ENCODE measurements at regions not wholly inside any gene's neighbourhood (a gene's known extent, or its start where the extent isn't known, plus 50 kb on each side); places are given as distances from the start of the nearest gene placed in this dataset.

DNA sequence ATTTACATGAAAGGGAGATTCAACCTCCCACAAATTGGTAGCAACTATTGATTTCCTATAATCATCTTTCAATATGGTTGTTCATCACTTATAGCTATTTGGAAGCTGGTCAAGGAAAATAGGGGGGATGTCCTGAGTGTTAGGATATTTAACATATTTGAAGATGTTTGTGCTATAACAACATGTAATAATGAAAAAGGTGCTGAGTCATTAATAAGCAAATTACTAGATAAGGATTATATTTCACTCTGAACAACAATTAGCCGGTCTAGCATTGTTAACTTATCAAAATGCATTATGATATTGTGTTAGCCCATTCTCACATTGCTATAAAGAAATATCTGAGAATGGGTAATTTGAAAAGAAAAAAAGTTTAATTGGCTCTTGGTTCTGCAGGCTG is 225.8 kb upstream of the ARPP21 start:
- TF ChIP-seq POLR2A (IDR thresholded peaks at IDR 0.05): no peak
- TF ChIP-seq, protein P1, sequence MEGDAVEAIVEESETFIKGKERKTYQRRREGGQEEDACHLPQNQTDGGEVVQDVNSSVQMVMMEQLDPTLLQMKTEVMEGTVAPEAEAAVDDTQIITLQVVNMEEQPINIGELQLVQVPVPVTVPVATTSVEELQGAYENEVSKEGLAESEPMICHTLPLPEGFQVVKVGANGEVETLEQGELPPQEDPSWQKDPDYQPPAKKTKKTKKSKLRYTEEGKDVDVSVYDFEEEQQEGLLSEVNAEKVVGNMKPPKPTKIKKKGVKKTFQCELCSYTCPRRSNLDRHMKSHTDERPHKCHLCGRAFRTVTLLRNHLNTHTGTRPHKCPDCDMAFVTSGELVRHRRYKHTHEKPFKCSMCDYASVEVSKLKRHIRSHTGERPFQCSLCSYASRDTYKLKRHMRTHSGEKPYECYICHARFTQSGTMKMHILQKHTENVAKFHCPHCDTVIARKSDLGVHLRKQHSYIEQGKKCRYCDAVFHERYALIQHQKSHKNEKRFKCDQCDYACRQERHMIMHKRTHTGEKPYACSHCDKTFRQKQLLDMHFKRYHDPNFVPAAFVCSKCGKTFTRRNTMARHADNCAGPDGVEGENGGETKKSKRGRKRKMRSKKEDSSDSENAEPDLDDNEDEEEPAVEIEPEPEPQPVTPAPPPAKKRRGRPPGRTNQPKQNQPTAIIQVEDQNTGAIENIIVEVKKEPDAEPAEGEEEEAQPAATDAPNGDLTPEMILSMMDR (IDR thresholded peaks at IDR 0.05): no peak
